Kidney (tissue), 13 donors: ENCODE measurements at regions not wholly inside any gene's neighbourhood (a gene's known extent, or its start where the extent isn't known, plus 50 kb on each side); places are given as distances from the start of the nearest gene placed in this dataset.

Experiments used
- DNase-seq, 5 donors: peaks; one replicate each; pipeline ENCODE4 v3.0.0-alpha.2; 2013 to 2020
- FAIRE-seq: peaks from 2 replicates; lab custom pipeline; 2012; peaks lifted over from hg19 to GRCh38; lab: Jason Lieb, UNC
- H3K27ac ChIP-seq, 2 donors: one replicate each; pipeline ENCODE4 v1.7.0; 2013; ENCODE audit warnings: low read depth in 2 of 2, low read length in 2 of 2, inconsistent platforms in 1 of 2
- H3K27me3 ChIP-seq: one replicate; pipeline ENCODE4 v1.7.1; 2013; ENCODE audit warnings: low read length, inconsistent platforms; ENCODE audit not compliant: control insufficient read depth, insufficient read depth
- H3K36me3 ChIP-seq, 3 donors: one replicate each; pipeline versions ENCODE4 v1.7.0 to v1.7.1; 2013; ENCODE audit warnings: low read length in 3 of 3, control low read depth in 1 of 3, inconsistent platforms in 1 of 3; ENCODE audit not compliant: insufficient read depth in 3 of 3, control insufficient read depth in 2 of 3
- H3K4me1 ChIP-seq, 3 donors: one replicate each; pipeline versions ENCODE4 v1.7.0 to v1.7.1; 2013; ENCODE audit warnings: low read length in 3 of 3, inconsistent platforms in 1 of 3, low read depth in 1 of 3; ENCODE audit not compliant: control insufficient read depth in 2 of 3, insufficient read depth in 2 of 3
- H3K4me3 ChIP-seq, 3 donors: one replicate each; pipeline versions ENCODE4 v1.7.0 to v1.8.1; 2013; ENCODE audit warnings: low read length in 3 of 3, control low read depth in 1 of 3, inconsistent platforms in 1 of 3
- H3K9ac ChIP-seq, 3 donors: one replicate each; pipeline versions ENCODE4 v1.7.0 to v1.7.1; 2013; ENCODE audit warnings: low read length in 3 of 3, control low read depth in 1 of 3, inconsistent platforms in 1 of 3
- H3K9me3 ChIP-seq, 3 donors: one replicate each; pipeline versions ENCODE4 v1.7.0 to v1.7.1; 2013; ENCODE audit warnings: low read length in 3 of 3, control low read depth in 1 of 3, inconsistent platforms in 1 of 3; ENCODE audit not compliant: control insufficient read depth in 2 of 3, insufficient read depth in 1 of 3
- intact Hi-C: fragments of 100-400 bp; cut with DNase I; formaldehyde crosslinking; loops from one replicate; pipeline ENCODE4 v1.11.1; 2022
- TF ChIP-seq, protein P1 (sequence below): IDR thresholded peaks from 3 replicates; pipeline ENCODE4 v1.5.1; 2012; ENCODE audit warnings: mild to moderate bottlenecking, moderate library complexity, borderline replicate concordance; ENCODE audit not compliant: insufficient read depth; ENCODE audit errors: extremely low read depth
- donor health status: control.
- donor health status: control.
- donor health status: control.
- donor health status: control.
- donor health status: control.
- donor health status: DM: yes; HTN: yes; CAD: no.
- donor health status: Normal renal cell carcinoma (clear cell type).

GRCh38 chr5:85951707-85952210, 666.0 kb upstream of the COX7C start:
- FAIRE-seq (no peak), DNase-seq (no peak)
- Histone ChIP-seq H3K27ac (no peak overlapping the region), H3K4me1 (no peaks in the 10 kb centered on the region), H3K36me3 (no peaks in the 10 kb centered on the region), H3K4me3 (no peak overlapping the region), H3K27me3 (no peaks in the 10 kb centered on the region), H3K9me3 (no peaks in the 10 kb centered on the region), H3K9ac (no peak overlapping the region)
- intact Hi-C loops: no loop called here
- TF ChIP-seq, protein P1, sequence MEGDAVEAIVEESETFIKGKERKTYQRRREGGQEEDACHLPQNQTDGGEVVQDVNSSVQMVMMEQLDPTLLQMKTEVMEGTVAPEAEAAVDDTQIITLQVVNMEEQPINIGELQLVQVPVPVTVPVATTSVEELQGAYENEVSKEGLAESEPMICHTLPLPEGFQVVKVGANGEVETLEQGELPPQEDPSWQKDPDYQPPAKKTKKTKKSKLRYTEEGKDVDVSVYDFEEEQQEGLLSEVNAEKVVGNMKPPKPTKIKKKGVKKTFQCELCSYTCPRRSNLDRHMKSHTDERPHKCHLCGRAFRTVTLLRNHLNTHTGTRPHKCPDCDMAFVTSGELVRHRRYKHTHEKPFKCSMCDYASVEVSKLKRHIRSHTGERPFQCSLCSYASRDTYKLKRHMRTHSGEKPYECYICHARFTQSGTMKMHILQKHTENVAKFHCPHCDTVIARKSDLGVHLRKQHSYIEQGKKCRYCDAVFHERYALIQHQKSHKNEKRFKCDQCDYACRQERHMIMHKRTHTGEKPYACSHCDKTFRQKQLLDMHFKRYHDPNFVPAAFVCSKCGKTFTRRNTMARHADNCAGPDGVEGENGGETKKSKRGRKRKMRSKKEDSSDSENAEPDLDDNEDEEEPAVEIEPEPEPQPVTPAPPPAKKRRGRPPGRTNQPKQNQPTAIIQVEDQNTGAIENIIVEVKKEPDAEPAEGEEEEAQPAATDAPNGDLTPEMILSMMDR: no peak

- FAIRE-seq: peak; percentile 73
Observed at GRCh38 chr5:85952680-85953079, 665.1 kb upstream of the COX7C start.

DNA sequence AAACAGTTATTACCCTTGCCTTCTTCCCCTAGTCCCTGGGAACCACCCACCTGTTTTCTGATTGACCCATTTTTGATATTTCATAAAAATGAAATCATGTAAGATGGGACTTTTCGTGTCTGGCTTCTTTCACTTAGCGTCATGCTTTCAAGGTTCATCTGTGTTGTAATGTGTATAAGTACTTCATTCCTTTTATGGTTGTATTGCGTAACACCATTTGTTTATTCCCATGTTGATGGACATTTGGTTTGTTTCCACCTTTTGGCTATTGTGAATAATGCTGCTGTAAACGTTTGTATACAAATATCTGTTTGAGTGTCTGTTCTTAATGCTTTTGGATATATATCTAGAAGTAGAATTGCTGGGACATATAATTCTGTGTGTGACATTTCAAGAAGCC, 650.1 kb upstream of the COX7C start:
- Histone ChIP-seq H3K9ac (no peak overlapping the region), H3K4me1 (no peaks in the 10 kb centered on the region), H3K4me3 (no peak overlapping the region), H3K9me3 (no peaks in the 10 kb centered on the region), H3K27ac (no peak overlapping the region), H3K27me3 (no peaks in the 10 kb centered on the region), H3K36me3 (no peaks in the 10 kb centered on the region)
- FAIRE-seq (no peak), DNase-seq (no peak)
- intact Hi-C loops: no loop called here
- TF ChIP-seq, protein P1: no peak

More at GRCh38 chr5:85952680-85953079, 665.1 kb upstream of the COX7C start:
- Histone ChIP-seq H3K27ac (no peak overlapping the region), H3K4me1 (no peaks in the 10 kb centered on the region), H3K27me3 (no peaks in the 10 kb centered on the region), H3K9me3 (no peaks in the 10 kb centered on the region), H3K36me3 (no peaks in the 10 kb centered on the region), H3K9ac (no peak overlapping the region), H3K4me3 (no peak overlapping the region)
- TF ChIP-seq, protein P1: no peak
- intact Hi-C loops: no loop called here
- DNase-seq: no peak

DNA sequence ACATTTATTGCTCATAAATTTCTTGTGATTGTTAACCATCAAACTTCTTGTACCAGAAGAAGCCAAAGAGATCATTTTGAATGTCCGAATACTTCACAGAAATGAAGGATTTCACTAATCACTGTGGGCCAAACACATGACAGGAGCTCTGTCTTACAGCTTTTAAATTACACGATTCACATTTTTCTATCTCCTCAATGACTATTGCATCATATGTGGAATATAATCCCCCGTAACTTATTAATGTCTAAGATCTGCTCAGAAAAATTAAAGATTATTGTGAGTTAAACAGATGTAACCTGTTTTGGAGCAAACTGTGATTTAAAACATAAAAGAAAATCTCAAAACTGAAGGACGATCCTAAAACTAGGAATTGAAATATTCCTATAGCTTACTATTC, 645.2 kb upstream of the COX7C start:
- no peaks in the 10 kb centered on the region for H3K4me1 ChIP-seq
- TF ChIP-seq, protein P1: no peak
- intact Hi-C loops: no loop called here
- DNase-seq (no peak), FAIRE-seq (no peak)
- no peaks in the 10 kb centered on the region for H3K36me3 ChIP-seq
- H3K9ac ChIP-seq: no peak overlapping the region
- no peak overlapping the region for H3K27ac ChIP-seq
- no peaks in the 10 kb centered on the region for H3K27me3 ChIP-seq
- no peaks in the 10 kb centered on the region for H3K9me3 ChIP-seq
- H3K4me3 ChIP-seq: no peak overlapping the region
